ENCODE measurements at regions not wholly inside any gene's neighbourhood (a gene's known extent, or its start where the extent isn't known, plus 50 kb on each side); places are given as distances from the start of the nearest gene placed in this dataset.
A peak's percentile ranks its signal among the peaks of the same experiment; 100 is the strongest.
"Not testable (repeated sequence)": the region's sequence is repeated elsewhere in the genome, so short reads cannot be mapped to it uniquely, and the experiment has no call there.

GRCh38 chr10:62665771-62666170, 138.7 kb upstream of the ADO start:
- no peak for DNase-seq

- DNase-seq: peak; percentile 86
Observed at GRCh38 chr10:62666275-62666674, 138.2 kb upstream of the ADO start.

- peak; percentile 51 for DNase-seq
Observed at GRCh38 chr10:62669341-62669740, 135.2 kb upstream of the ADO start.

- DNase-seq: no peak
Observed at GRCh38 chr10:62671104-62671503, 133.4 kb upstream of the ADO start.

GRCh38 chr10:62681211-62681940, 123.1 kb upstream of the ADO start:
- peak; percentile 98 for DNase-seq

GRCh38 chr10:62684911-62685310, 119.6 kb upstream of the ADO start:
- DNase-seq: no peak

GRCh38 chr10:62687230-62687748, 117.2 kb upstream of the ADO start:
- DNase-seq: peak; percentile 14

GRCh38 chr10:62688971-62689700, 115.4 kb upstream of the ADO start:
- no peak for DNase-seq

- DNase-seq: peak; percentile 48
Observed at GRCh38 chr10:62689712-62690111, 114.8 kb upstream of the ADO start.

- no peak for DNase-seq
Observed at GRCh38 chr10:62690703-62691102, 113.8 kb upstream of the ADO start.

GRCh38 chr10:62691336-62691735, 113.2 kb upstream of the ADO start:
- DNase-seq: no peak

- DNase-seq: no peak
Observed at GRCh38 chr10:62692085-62692484, 112.4 kb upstream of the ADO start.

GRCh38 chr10:62693306-62693705, 111.2 kb upstream of the ADO start:
- no peak for DNase-seq

GRCh38 chr10:62694537-62695126, 109.9 kb upstream of the ADO start:
- no peak for DNase-seq

GRCh38 chr10:62696798-62697197, 107.7 kb upstream of the ADO start:
- no peak for DNase-seq

GRCh38 chr10:62699148-62699547, 105.4 kb upstream of the ADO start:
- no peak for DNase-seq

- not testable (repeated sequence) for DNase-seq
Observed at GRCh38 chr10:62704121-62704520, 100.4 kb upstream of the ADO start.

- DNase-seq: no peak
Observed at GRCh38 chr10:62705789-62706188, 98.7 kb upstream of the ADO start.

GRCh38 chr10:62707810-62708209, 96.7 kb upstream of the ADO start:
- no peak for DNase-seq

- peak; percentile 91 for DNase-seq
Observed at GRCh38 chr10:62708569-62708968, 96.0 kb upstream of the ADO start.

GRCh38 chr10:62709200-62709599, 95.3 kb upstream of the ADO start:
- DNase-seq: peak; percentile 23

GRCh38 chr10:62710182-62710581, 94.3 kb upstream of the ADO start:
- peak; percentile 91 for DNase-seq

GRCh38 chr10:62715383-62715782, 89.1 kb upstream of the ADO start:
- DNase-seq: no peak

GRCh38 chr10:62718585-62718984, 85.9 kb upstream of the ADO start:
- DNase-seq: no peak
